SK-N-SH (cell line): ENCODE measurements at regions not wholly inside any gene's neighbourhood (a gene's known extent, or its start where the extent isn't known, plus 50 kb on each side); places are given as distances from the start of the nearest gene placed in this dataset.

Experiments
- CTCF ChIP-seq: fragments of 200-600 bp; sonication (generic); IDR thresholded peaks from 2 replicates; pipeline ENCODE4 v1.6.1; 2017; ENCODE audit warnings: antibody characterized with exemption, mild to moderate bottlenecking, moderate library complexity
- EP300 ChIP-seq, 2 experiments: IDR thresholded peaks; 2 replicates each; pipeline versions ENCODE4 v1.4.0 to v1.6.1; 2012; ENCODE audit warnings: borderline replicate concordance in 1 of 2, low read depth in 1 of 2, low read length in 1 of 2
- FOXM1 ChIP-seq: IDR thresholded peaks from 2 replicates; pipeline ENCODE4 v1.4.0; 2012; ENCODE audit warnings: low read depth, mild to moderate bottlenecking
- JUND ChIP-seq: IDR thresholded peaks from 2 replicates; pipeline ENCODE4 v1.4.0; 2012
- MAX ChIP-seq: IDR thresholded peaks from 2 replicates; pipeline ENCODE4 v1.4.0; 2012; ENCODE audit warnings: low read depth
- POLR2AphosphoS5 ChIP-seq: IDR thresholded peaks from 2 replicates; pipeline ENCODE4 v1.6.1; 2012; ENCODE audit warnings: low read depth, low read length
- REST ChIP-seq: IDR thresholded peaks from 2 replicates; pipeline ENCODE4 v1.6.1; 2012; ENCODE audit warnings: mild to moderate bottlenecking, low read depth, low read length, moderate library complexity
- RFX5 ChIP-seq: IDR thresholded peaks from 2 replicates; pipeline ENCODE4 v1.6.1; 2012; ENCODE audit warnings: mild to moderate bottlenecking, improper control_type of control experiment, low read length
- RXRA ChIP-seq: IDR thresholded peaks from 2 replicates; pipeline ENCODE4 v1.4.0; 2012; ENCODE audit warnings: low read depth, mild to moderate bottlenecking, borderline replicate concordance
- SMC3 ChIP-seq: IDR thresholded peaks from 2 replicates; pipeline ENCODE4 v1.6.1; 2012; ENCODE audit warnings: low read depth, low read length, improper control_type of control experiment
- TAF1 ChIP-seq: IDR thresholded peaks from 2 replicates; pipeline ENCODE4 v1.6.1; 2012; ENCODE audit warnings: low read depth, mild to moderate bottlenecking, low read length, moderate library complexity, borderline replicate concordance
- TCF12 ChIP-seq: IDR thresholded peaks from 2 replicates; pipeline ENCODE4 v1.4.0; 2012
- ZBTB33 ChIP-seq: IDR thresholded peaks from 2 replicates; pipeline ENCODE4 v1.4.0; 2012; ENCODE audit warnings: low read depth, borderline replicate concordance

GRCh38 chr7:115647712-115648111 is 382.9 kb downstream of the TFEC start:
- TF ChIP-seq CTCF (no peak), MAX (no peak), REST (no peak), POLR2AphosphoS5 (no peak), FOXM1 (no peak), SMC3 (no peak), TAF1 (no peak), TCF12 (no peak), JUND (no peak), RXRA (no peak), EP300 (IDR thresholded peaks at IDR 0.05; ENCODE audit: borderline replicate concordance in 1 of 2, low read depth in 1 of 2, low read length in 1 of 2) (no peak), ZBTB33 (no peak), RFX5 (no peak)
